ENCODE measurements at regions not wholly inside any gene's neighbourhood (a gene's known extent, or its start where the extent isn't known, plus 50 kb on each side); places are given as distances from the start of the nearest gene placed in this dataset.
A peak's percentile ranks its signal among the peaks of the same experiment; 100 is the strongest.
"Not testable (repeated sequence)": the region's sequence is repeated elsewhere in the genome, so short reads cannot be mapped to it uniquely, and the experiment has no call there.

DNA sequence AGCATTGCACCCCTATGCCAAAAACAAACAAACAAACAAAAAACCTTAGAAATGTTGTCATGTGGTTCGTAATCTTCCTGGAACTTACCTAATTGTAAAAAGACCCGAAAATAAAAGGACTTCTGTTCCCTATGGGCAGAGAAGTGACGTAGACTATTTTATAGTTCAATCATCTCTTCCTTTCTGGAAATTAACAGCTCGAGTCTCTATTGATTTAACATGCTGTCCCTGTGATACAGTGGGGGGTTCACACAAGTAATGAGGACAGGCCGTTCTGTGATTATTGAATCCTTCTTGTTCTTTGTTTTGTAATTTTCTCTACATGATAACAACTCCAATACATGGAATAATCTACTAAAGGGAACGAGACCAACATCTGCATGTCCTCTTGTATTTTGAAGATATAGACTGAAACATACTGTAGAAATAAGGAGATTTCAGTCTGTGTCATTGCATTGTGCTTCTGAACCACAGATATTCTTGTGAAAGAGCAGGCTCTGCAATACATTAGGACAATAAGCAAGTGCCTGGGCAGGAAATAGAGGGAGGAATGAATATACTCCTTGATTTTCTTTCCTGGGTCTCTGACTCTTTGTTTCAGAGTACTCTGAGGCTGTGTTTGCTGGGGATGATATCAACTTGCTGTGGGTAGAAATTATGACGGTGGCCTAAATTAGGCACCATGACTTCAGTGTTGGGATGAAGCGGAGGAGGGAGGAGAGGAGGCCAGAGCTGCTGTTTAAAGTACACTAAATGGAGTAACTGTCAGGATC, 65.7 kb upstream of the PPM1B start:
- TF ChIP-seq CTCF (IDR thresholded peaks at IDR 0.05; ENCODE audit: borderline replicate concordance, extremely low read depth, low read length, poor library complexity, severe bottlenecking) (no peak), EZH2 (IDR thresholded peaks at IDR 0.05; ENCODE audit: borderline replicate concordance, low read depth, low read length, severe bottlenecking) (no peak)
- Histone ChIP-seq H3K4me3 (ENCODE audit: low read depth in 1 of 2, low read length in 2 of 2) (no peak overlapping the region), H3K4me1 (ENCODE audit: insufficient read depth, low read length) (no peaks in the 10 kb centered on the region), H3K27me3 (ENCODE audit: insufficient read depth, low read length, poor library complexity) (no peaks in the 10 kb centered on the region), H3K4me2 (ENCODE audit: insufficient read depth, low read length) (no peak overlapping the region), H3K36me3 (ENCODE audit: insufficient read depth, low read length) (no peaks in the 10 kb centered on the region), H3K79me2 (ENCODE audit: insufficient read depth, low read length) (no peaks in the 10 kb centered on the region), H4K20me1 (ENCODE audit: insufficient read depth, low read length) (no peaks in the 10 kb centered on the region), H3K27ac (ENCODE audit: low read length) (no peak overlapping the region), H2AFZ (ENCODE audit: low read depth, low read length) (no peak overlapping the region), H3K9ac (ENCODE audit: low read depth, low read length) (no peak overlapping the region), H3K9me3 (ENCODE audit: insufficient read depth, low read length, severe bottlenecking) (no peaks in the 10 kb centered on the region)
- no peak for ATAC-seq (ENCODE audit: insufficient read depth, low read depth)
- no peak for DNase-seq

DNA sequence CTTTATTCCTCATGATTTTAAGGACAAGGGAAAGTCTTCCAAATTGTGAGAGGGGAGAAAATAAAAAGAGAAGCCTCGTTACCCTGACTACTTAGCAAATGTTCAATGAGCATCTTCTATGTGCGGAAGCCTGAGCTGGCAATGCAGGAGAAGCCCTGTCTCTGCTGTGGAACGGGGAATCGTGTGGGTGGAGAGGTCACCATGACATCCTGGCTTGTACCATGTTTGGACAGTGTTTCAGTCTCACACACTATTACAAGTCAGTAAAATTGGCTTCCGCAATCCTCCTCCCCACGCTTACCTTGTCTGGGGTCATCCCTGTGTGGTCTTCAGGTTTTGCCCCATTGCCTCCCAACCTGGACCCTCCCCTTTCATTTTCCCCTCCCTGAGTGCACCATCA, 65.0 kb upstream of the PPM1B start:
- no peak for ATAC-seq (ENCODE audit: insufficient read depth, low read depth)

GRCh38 chr2:44104855-44105271, 63.8 kb upstream of the PPM1B start:
- ATAC-seq (ENCODE audit: insufficient read depth, low read depth) = peak; percentile 69
- no peak for TF ChIP-seq EZH2 (IDR thresholded peaks at IDR 0.05; ENCODE audit: borderline replicate concordance, low read depth, low read length, severe bottlenecking)
- no peak for TF ChIP-seq CTCF (IDR thresholded peaks at IDR 0.05; ENCODE audit: borderline replicate concordance, extremely low read depth, low read length, poor library complexity, severe bottlenecking)
- Histone ChIP-seq H3K4me2 (ENCODE audit: insufficient read depth, low read length) (no peak overlapping the region), H3K9me3 (ENCODE audit: insufficient read depth, low read length, severe bottlenecking) (no peaks in the 10 kb centered on the region), H3K36me3 (ENCODE audit: insufficient read depth, low read length) (no peaks in the 10 kb centered on the region), H3K4me1 (ENCODE audit: insufficient read depth, low read length) (no peaks in the 10 kb centered on the region), H3K27ac (ENCODE audit: low read length) (no peak overlapping the region), H3K79me2 (ENCODE audit: insufficient read depth, low read length) (no peaks in the 10 kb centered on the region), H3K27me3 (ENCODE audit: insufficient read depth, low read length, poor library complexity) (no peaks in the 10 kb centered on the region), H3K9ac (ENCODE audit: low read depth, low read length) (no peak overlapping the region), H4K20me1 (ENCODE audit: insufficient read depth, low read length) (no peaks in the 10 kb centered on the region), H3K4me3 (ENCODE audit: low read depth in 1 of 2, low read length in 2 of 2) (no peak overlapping the region), H2AFZ (ENCODE audit: low read depth, low read length) (no peak overlapping the region)
- DNase-seq = no peak

More for the DNA sequence above, 65.0 kb upstream of the PPM1B start:
- no peak overlapping the region for H3K4me2 ChIP-seq (ENCODE audit: insufficient read depth, low read length)
- H3K4me1 ChIP-seq (ENCODE audit: insufficient read depth, low read length) = no peaks in the 10 kb centered on the region
- no peaks in the 10 kb centered on the region for H3K27me3 ChIP-seq (ENCODE audit: insufficient read depth, low read length, poor library complexity)
- H3K27ac ChIP-seq (ENCODE audit: low read length) = no peak overlapping the region
- no peak overlapping the region for H3K4me3 ChIP-seq (ENCODE audit: low read depth in 1 of 2, low read length in 2 of 2)
- H3K9me3 ChIP-seq (ENCODE audit: insufficient read depth, low read length, severe bottlenecking) = no peaks in the 10 kb centered on the region
- no peak overlapping the region for H3K9ac ChIP-seq (ENCODE audit: low read depth, low read length)
- no peak for DNase-seq
- H3K36me3 ChIP-seq (ENCODE audit: insufficient read depth, low read length) = no peaks in the 10 kb centered on the region
- TF ChIP-seq CTCF (IDR thresholded peaks at IDR 0.05; ENCODE audit: borderline replicate concordance, extremely low read depth, low read length, poor library complexity, severe bottlenecking) (no peak), EZH2 (IDR thresholded peaks at IDR 0.05; ENCODE audit: borderline replicate concordance, low read depth, low read length, severe bottlenecking) (no peak)
- H3K79me2 ChIP-seq (ENCODE audit: insufficient read depth, low read length) = no peaks in the 10 kb centered on the region
- no peaks in the 10 kb centered on the region for H4K20me1 ChIP-seq (ENCODE audit: insufficient read depth, low read length)
- H2AFZ ChIP-seq (ENCODE audit: low read depth, low read length) = no peak overlapping the region

- H3K27ac ChIP-seq (ENCODE audit: low read length); H3K4me2 ChIP-seq (ENCODE audit: insufficient read depth, low read length); H2AFZ ChIP-seq (ENCODE audit: low read depth, low read length): not testable (repeated sequence)
These were observed 62.2 kb upstream of the PPM1B start for GRCh38 chr2:44106509-44106908.

More at GRCh38 chr2:44106509-44106908, 62.2 kb upstream of the PPM1B start:
- H4K20me1 ChIP-seq (ENCODE audit: insufficient read depth, low read length); H3K4me3 ChIP-seq (ENCODE audit: low read depth in 1 of 2, low read length in 2 of 2); ATAC-seq (ENCODE audit: insufficient read depth, low read depth); H3K9me3 ChIP-seq (ENCODE audit: insufficient read depth, low read length, severe bottlenecking); H3K9ac ChIP-seq (ENCODE audit: low read depth, low read length); DNase-seq; H3K79me2 ChIP-seq (ENCODE audit: insufficient read depth, low read length); H3K36me3 ChIP-seq (ENCODE audit: insufficient read depth, low read length); H3K4me1 ChIP-seq (ENCODE audit: insufficient read depth, low read length); H3K27me3 ChIP-seq (ENCODE audit: insufficient read depth, low read length, poor library complexity): not testable (repeated sequence)

All from DND-41 (cell line).